Gastroesophageal sphincter (tissue), 4 donors: ENCODE measurements at regions not wholly inside any gene's neighbourhood (a gene's known extent, or its start where the extent isn't known, plus 50 kb on each side); places are given as distances from the start of the nearest gene placed in this dataset.
"Not testable (repeated sequence)": the region's sequence is repeated elsewhere in the genome, so short reads cannot be mapped to it uniquely, and the experiment has no call there.

ENCODE experiments used
- ATAC-seq: fragments of 150-250 bp; one replicate; pipeline ENCODE4 v1.9.1; 2016; ENCODE audit warnings: mild to moderate bottlenecking, moderate library complexity
- H3K27ac ChIP-seq, 4 donors: fragments of 200-600 bp; sonication (generic) in 3 of 4; 1 replicate in 3 of 4; 2 replicates in 1 of 4; pipeline ENCODE4 v1.5.1; 2016 to 2019
- H3K27me3 ChIP-seq: fragments of 200-600 bp; sonication (generic); one replicate; pipeline ENCODE4 v1.5.1; 2019
- H3K36me3 ChIP-seq, 2 donors: fragments of 200-600 bp; sonication (generic); one replicate each; pipeline ENCODE4 v1.5.1; 2019; ENCODE audit warnings: control low read depth in 1 of 2
- H3K4me1 ChIP-seq, 3 donors: fragments of 200-600 bp; sonication (generic); 1 replicate in 2 of 3; 2 replicates in 1 of 3; pipeline ENCODE4 v1.5.1; 2016 to 2019; ENCODE audit warnings: control low read depth in 2 of 3
- H3K4me3 ChIP-seq, 2 donors: fragments of 200-600 bp; sonication (generic); one replicate each; pipeline ENCODE4 v1.5.1; 2019; ENCODE audit warnings: mild to moderate bottlenecking in 1 of 2, moderate library complexity in 1 of 2
- H3K9me3 ChIP-seq, 3 donors: fragments of 200-600 bp; sonication (generic); one replicate each; pipeline ENCODE4 v1.5.1; 2017 to 2019; ENCODE audit warnings: control low read depth in 2 of 3
- EP300 ChIP-seq: sonication (generic); formaldehyde crosslinking; IDR thresholded peaks from one replicate; pipeline ENCODE4 v1.6.1; 2017; ENCODE audit warnings: antibody characterized with exemption, mild to moderate bottlenecking
- POLR2A ChIP-seq, 2 donors: fragments of 450-650 bp; IDR thresholded peaks; one replicate each; pipeline ENCODE4 v1.6.1; 2017; ENCODE audit warnings: antibody characterized with exemption in 2 of 2, mild to moderate bottlenecking in 2 of 2, moderate library complexity in 1 of 2
- POLR2AphosphoS5 ChIP-seq: sonication (generic); formaldehyde crosslinking; IDR thresholded peaks from one replicate; pipeline ENCODE4 v1.6.1; 2017; ENCODE audit warnings: antibody characterized with exemption
- WGBS, 2 donors: methylation state at CpG; one replicate each; pipeline ENCODE4 v1.1.5; 2018; ENCODE audit warnings: low coverage in 1 of 2; 5-methylcytosine and 5-hydroxymethylcytosine counted together
- TF ChIP-seq, protein P1 (sequence below), 4 experiments: fragments of 200-600 bp in 2 of 4; fragments of 450-650 bp in 2 of 4; sonication (generic) in 1 of 4; IDR thresholded peaks; one replicate each; pipeline ENCODE4 v1.5.1; 2017 to 2019; ENCODE audit warnings: antibody characterized with exemption in 4 of 4, mild to moderate bottlenecking in 2 of 4, moderate library complexity in 2 of 4

DNA sequence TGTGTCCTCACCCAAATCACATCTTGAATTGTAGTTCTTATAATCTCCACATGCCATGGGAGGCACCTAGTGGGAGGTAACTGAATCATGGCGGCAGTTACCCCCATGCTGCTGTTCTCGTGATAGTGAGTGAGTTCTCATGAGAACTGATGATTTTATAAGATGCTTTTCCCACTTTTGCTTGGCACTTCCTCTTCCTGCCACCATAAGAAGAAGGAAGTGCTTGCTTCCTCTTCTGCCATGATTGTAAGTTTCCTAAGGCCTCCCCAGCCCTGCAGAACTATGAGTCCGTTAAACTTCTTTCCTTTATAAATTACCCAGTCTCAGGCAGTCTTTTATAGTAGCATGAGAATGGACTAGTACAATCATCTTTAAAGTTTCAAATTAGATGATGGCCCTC, 902.4 kb upstream of the PIK3C3 start:
- ATAC-seq, result no peak
- TF ChIP-seq POLR2A (IDR thresholded peaks at IDR 0.05), result no peak
- TF ChIP-seq EP300, result no peak
- TF ChIP-seq, protein P1, sequence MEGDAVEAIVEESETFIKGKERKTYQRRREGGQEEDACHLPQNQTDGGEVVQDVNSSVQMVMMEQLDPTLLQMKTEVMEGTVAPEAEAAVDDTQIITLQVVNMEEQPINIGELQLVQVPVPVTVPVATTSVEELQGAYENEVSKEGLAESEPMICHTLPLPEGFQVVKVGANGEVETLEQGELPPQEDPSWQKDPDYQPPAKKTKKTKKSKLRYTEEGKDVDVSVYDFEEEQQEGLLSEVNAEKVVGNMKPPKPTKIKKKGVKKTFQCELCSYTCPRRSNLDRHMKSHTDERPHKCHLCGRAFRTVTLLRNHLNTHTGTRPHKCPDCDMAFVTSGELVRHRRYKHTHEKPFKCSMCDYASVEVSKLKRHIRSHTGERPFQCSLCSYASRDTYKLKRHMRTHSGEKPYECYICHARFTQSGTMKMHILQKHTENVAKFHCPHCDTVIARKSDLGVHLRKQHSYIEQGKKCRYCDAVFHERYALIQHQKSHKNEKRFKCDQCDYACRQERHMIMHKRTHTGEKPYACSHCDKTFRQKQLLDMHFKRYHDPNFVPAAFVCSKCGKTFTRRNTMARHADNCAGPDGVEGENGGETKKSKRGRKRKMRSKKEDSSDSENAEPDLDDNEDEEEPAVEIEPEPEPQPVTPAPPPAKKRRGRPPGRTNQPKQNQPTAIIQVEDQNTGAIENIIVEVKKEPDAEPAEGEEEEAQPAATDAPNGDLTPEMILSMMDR (IDR thresholded peaks at IDR 0.05), result no peak
- TF ChIP-seq POLR2AphosphoS5, result no peak
- Histone ChIP-seq H3K4me3 (no peak overlapping the region), H3K36me3 (no peaks in the 10 kb centered on the region), H3K9me3 (no peaks in the 10 kb centered on the region), H3K27me3 (no peaks in the 10 kb centered on the region), H3K27ac (no peak overlapping the region), H3K4me1 (no peaks in the 10 kb centered on the region)
- WGBS, 2 donors, result 75 to 84% methylated on average over 1 to 3 of the region's 3 CpGs

DNA sequence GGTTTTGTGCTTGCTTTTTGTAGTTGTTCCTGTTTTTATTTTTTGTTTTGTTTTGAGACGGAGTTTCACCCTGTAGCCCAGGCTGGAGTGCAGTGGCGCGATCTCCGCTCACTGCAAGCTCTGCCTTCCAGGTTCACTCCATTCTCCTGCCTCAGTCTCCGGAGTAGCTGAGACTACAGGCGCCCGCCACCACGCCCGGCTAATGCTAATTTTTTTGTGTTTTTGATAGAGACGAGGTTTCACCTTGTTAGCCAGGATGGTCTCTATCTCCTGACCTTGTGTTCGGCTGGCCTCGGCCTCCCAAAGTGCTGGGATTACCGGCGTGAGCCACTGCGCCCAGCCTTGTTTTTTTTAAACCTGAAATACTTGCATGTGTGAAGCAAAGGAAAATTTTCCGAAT, 908.8 kb upstream of the PIK3C3 start:
- H3K36me3 ChIP-seq, H3K9me3 ChIP-seq, H3K27me3 ChIP-seq, H3K27ac ChIP-seq, ATAC-seq, H3K4me3 ChIP-seq, H3K4me1 ChIP-seq: not testable (repeated sequence)
- WGBS, 2 donors, result 88 to 96% methylated on average over 5 to 15 of the region's 16 CpGs

DNA sequence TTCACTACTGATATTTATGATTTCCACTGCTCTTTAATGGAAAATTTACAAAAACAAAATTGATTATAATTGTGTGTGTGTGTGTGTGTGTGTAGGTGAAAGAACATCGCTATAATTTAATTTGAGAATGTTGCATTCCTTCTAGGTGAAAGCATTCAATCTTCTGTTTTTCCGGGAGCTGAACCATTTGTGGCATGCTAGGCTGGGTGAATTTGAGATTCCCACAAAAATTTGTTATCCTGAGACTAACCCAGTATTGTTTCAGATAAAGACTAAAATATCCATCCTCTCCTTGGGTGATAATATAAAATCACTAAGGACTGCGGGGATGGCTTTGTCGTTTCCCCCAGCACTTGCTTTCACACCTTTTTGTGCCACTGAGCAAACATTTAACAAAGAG, 911.2 kb upstream of the PIK3C3 start:
- ATAC-seq, result no peak
- Histone ChIP-seq H3K36me3 (no peaks in the 10 kb centered on the region), H3K4me3 (no peak overlapping the region), H3K27me3 (no peaks in the 10 kb centered on the region), H3K27ac (no peak overlapping the region), H3K4me1 (no peaks in the 10 kb centered on the region), H3K9me3 (no peaks in the 10 kb centered on the region)
- no peak for TF ChIP-seq EP300
- no peak for TF ChIP-seq POLR2AphosphoS5
- TF ChIP-seq POLR2A (IDR thresholded peaks at IDR 0.05), result no peak
- TF ChIP-seq, protein P1 (IDR thresholded peaks at IDR 0.05), result no peak
- WGBS, 2 donors, result 77 to 87% methylated on average over 4 of the region's 4 CpGs

DNA sequence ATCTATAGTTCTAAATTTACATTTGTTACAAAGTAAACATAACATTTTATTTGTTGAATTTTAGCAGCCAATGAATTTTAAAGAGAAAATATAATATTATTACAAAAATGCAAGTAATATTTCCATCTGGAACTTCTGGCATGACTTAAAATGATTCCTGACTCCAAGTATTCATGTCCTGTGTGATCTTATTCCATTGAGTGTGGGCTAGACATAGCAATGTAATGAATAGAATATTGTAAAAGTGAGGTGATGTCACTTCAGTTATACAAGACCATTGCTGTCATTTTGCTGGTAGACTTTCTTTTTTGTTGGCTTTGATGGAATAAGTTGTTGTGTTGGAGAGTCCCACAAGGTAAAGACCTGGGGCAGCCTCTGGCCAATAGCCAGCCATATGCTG, 912.2 kb upstream of the PIK3C3 start:
- peaks cover 0 to 3% (median 0%) of the 10 kb centered on the region in 3 donors for H3K4me1 ChIP-seq
- H3K9me3 ChIP-seq, result no peaks in the 10 kb centered on the region
- H3K27ac ChIP-seq, result no peak overlapping the region
- no peaks in the 10 kb centered on the region for H3K36me3 ChIP-seq
- no peak for ATAC-seq
- no peaks in the 10 kb centered on the region for H3K27me3 ChIP-seq
- TF ChIP-seq, protein P1 (IDR thresholded peaks at IDR 0.05), result no peak
- TF ChIP-seq POLR2AphosphoS5 (no peak), POLR2A (IDR thresholded peaks at IDR 0.05) (no peak), EP300 (no peak)
- no peak overlapping the region for H3K4me3 ChIP-seq

GRCh38 chr18:41038071-41038470, 917.0 kb upstream of the PIK3C3 start:
- H3K9me3 ChIP-seq, result no peaks in the 10 kb centered on the region
- WGBS, 2 donors, result 42 to 44% methylated on average over 1 of the region's 1 CpG
- no peak for TF ChIP-seq EP300
- TF ChIP-seq POLR2A (IDR thresholded peaks at IDR 0.05), result no peak
- no peak for TF ChIP-seq POLR2AphosphoS5
- TF ChIP-seq, protein P1 (IDR thresholded peaks at IDR 0.05), result no peak

GRCh38 chr18:41036346-41036745, 918.7 kb upstream of the PIK3C3 start:
- no peak for TF ChIP-seq POLR2A (IDR thresholded peaks at IDR 0.05)
- TF ChIP-seq POLR2AphosphoS5, result no peak
- TF ChIP-seq, protein P1 (IDR thresholded peaks at IDR 0.05), result no peak
- TF ChIP-seq EP300, result no peak
- no peak overlapping the region for H3K4me3 ChIP-seq
- peaks cover 0 to 9% (median 0%) of the 10 kb centered on the region in 3 donors for H3K4me1 ChIP-seq
- H3K9me3 ChIP-seq, result no peaks in the 10 kb centered on the region
- H3K27me3 ChIP-seq, result no peaks in the 10 kb centered on the region
- ATAC-seq, result no peak
- H3K27ac ChIP-seq, result no peak overlapping the region
- WGBS, 2 donors, result 74 to 84% methylated on average over 5 to 6 of the region's 6 CpGs
- no peaks in the 10 kb centered on the region for H3K36me3 ChIP-seq

More at GRCh38 chr18:41038071-41038470, 917.0 kb upstream of the PIK3C3 start:
- Histone ChIP-seq H3K36me3 (no peaks in the 10 kb centered on the region), H3K4me3 (no peak overlapping the region), H3K27me3 (no peaks in the 10 kb centered on the region), H3K4me1 (peaks cover 0 to 9% (median 0%) of the 10 kb centered on the region in 3 donors), H3K27ac (no peak overlapping the region)
- ATAC-seq, result no peak
